ENCODE measurements at regions not wholly inside any gene's neighbourhood (a gene's known extent, or its start where the extent isn't known, plus 50 kb on each side); places are given as distances from the start of the nearest gene placed in this dataset.

GRCh38 chr1:221343136-221343535 lies 398.8 kb downstream of the DUSP10 start:
- Histone ChIP-seq H3K36me3 (no peaks in the 10 kb centered on the region), H3K9ac (no peak overlapping the region), H4K20me1 (no peaks in the 10 kb centered on the region), H3K4me3 (no peak overlapping the region), H3K4me1 (no peaks in the 10 kb centered on the region), H3K27me3 (no peaks in the 10 kb centered on the region), H3K27ac (no peak overlapping the region), H3K9me3 (no peaks in the 10 kb centered on the region), H3K4me2 (no peak overlapping the region)
- no peak for TF ChIP-seq Cebpa-rat (IDR thresholded peaks at IDR 0.05)

GRCh38 chr1:221343607-221344006 lies 398.3 kb downstream of the DUSP10 start:
- TF ChIP-seq Cebpa-rat (IDR thresholded peaks at IDR 0.05): no peak

GRCh38 chr1:221344693-221345092 lies 397.2 kb downstream of the DUSP10 start:
- Histone ChIP-seq H3K4me1 (no peaks in the 10 kb centered on the region), H3K27ac (no peak overlapping the region), H3K4me2 (no peak overlapping the region), H3K36me3 (no peaks in the 10 kb centered on the region), H3K27me3 (no peaks in the 10 kb centered on the region), H3K9me3 (no peaks in the 10 kb centered on the region), H3K9ac (no peak overlapping the region), H4K20me1 (no peaks in the 10 kb centered on the region), H3K4me3 (no peak overlapping the region)
- TF ChIP-seq Cebpa-rat (IDR thresholded peaks at IDR 0.05): no peak

More at GRCh38 chr1:221343607-221344006, 398.3 kb downstream of the DUSP10 start:
- no peaks in the 10 kb centered on the region for H4K20me1 ChIP-seq
- no peaks in the 10 kb centered on the region for H3K9me3 ChIP-seq
- no peak overlapping the region for H3K9ac ChIP-seq
- no peak overlapping the region for H3K4me3 ChIP-seq
- H3K36me3 ChIP-seq: no peaks in the 10 kb centered on the region
- no peak overlapping the region for H3K27ac ChIP-seq
- H3K4me2 ChIP-seq: no peak overlapping the region
- no peaks in the 10 kb centered on the region for H3K27me3 ChIP-seq
- H3K4me1 ChIP-seq: no peaks in the 10 kb centered on the region

GRCh38 chr1:221347706-221348105 lies 394.2 kb downstream of the DUSP10 start:
- no peak overlapping the region for H3K4me3 ChIP-seq
- H3K27ac ChIP-seq: no peak overlapping the region
- no peak for TF ChIP-seq Cebpa-rat (IDR thresholded peaks at IDR 0.05)
- no peaks in the 10 kb centered on the region for H3K9me3 ChIP-seq
- no peaks in the 10 kb centered on the region for H4K20me1 ChIP-seq
- H3K4me1 ChIP-seq: no peaks in the 10 kb centered on the region
- no peaks in the 10 kb centered on the region for H3K27me3 ChIP-seq
- no peak overlapping the region for H3K4me2 ChIP-seq
- no peaks in the 10 kb centered on the region for H3K36me3 ChIP-seq
- H3K9ac ChIP-seq: no peak overlapping the region

GRCh38 chr1:221350091-221350490 lies 391.8 kb downstream of the DUSP10 start:
- H3K36me3 ChIP-seq: no peaks in the 10 kb centered on the region
- no peaks in the 10 kb centered on the region for H3K9me3 ChIP-seq
- no peaks in the 10 kb centered on the region for H3K4me1 ChIP-seq
- H4K20me1 ChIP-seq: no peaks in the 10 kb centered on the region
- no peak overlapping the region for H3K4me2 ChIP-seq
- H3K27ac ChIP-seq: no peak overlapping the region
- no peak for TF ChIP-seq Cebpa-rat (IDR thresholded peaks at IDR 0.05)
- H3K9ac ChIP-seq: no peak overlapping the region
- H3K4me3 ChIP-seq: no peak overlapping the region
- H3K27me3 ChIP-seq: no peaks in the 10 kb centered on the region

- no peak overlapping the region for H3K4me2 ChIP-seq
- no peak overlapping the region for H3K9ac ChIP-seq
- H4K20me1 ChIP-seq: no peaks in the 10 kb centered on the region
- H3K4me3 ChIP-seq: no peak overlapping the region
- no peaks in the 10 kb centered on the region for H3K9me3 ChIP-seq
- no peak for TF ChIP-seq Cebpa-rat (IDR thresholded peaks at IDR 0.05)
- H3K4me1 ChIP-seq: no peaks in the 10 kb centered on the region
- H3K27ac ChIP-seq: no peak overlapping the region
- no peaks in the 10 kb centered on the region for H3K36me3 ChIP-seq
- H3K27me3 ChIP-seq: no peaks in the 10 kb centered on the region
Observed at GRCh38 chr1:221356693-221357092, 385.2 kb downstream of the DUSP10 start.

GRCh38 chr1:221363039-221363438 lies 378.9 kb downstream of the DUSP10 start:
- Histone ChIP-seq H3K4me3 (no peak overlapping the region), H3K4me1 (no peaks in the 10 kb centered on the region), H3K36me3 (no peaks in the 10 kb centered on the region), H3K9me3 (no peaks in the 10 kb centered on the region), H3K4me2 (no peak overlapping the region), H4K20me1 (no peaks in the 10 kb centered on the region), H3K27me3 (no peaks in the 10 kb centered on the region), H3K27ac (no peak overlapping the region), H3K9ac (no peak overlapping the region)
- no peak for TF ChIP-seq Cebpa-rat (IDR thresholded peaks at IDR 0.05)

GRCh38 chr1:221366495-221367110 lies 375.3 kb downstream of the DUSP10 start:
- H4K20me1 ChIP-seq: no peaks in the 10 kb centered on the region
- H3K4me3 ChIP-seq: no peak overlapping the region
- no peak for TF ChIP-seq Cebpa-rat (IDR thresholded peaks at IDR 0.05)
- no peaks in the 10 kb centered on the region for H3K4me1 ChIP-seq
- H3K9ac ChIP-seq: no peak overlapping the region
- H3K4me2 ChIP-seq: no peak overlapping the region
- H3K36me3 ChIP-seq: no peaks in the 10 kb centered on the region
- H3K9me3 ChIP-seq: no peaks in the 10 kb centered on the region
- no peak overlapping the region for H3K27ac ChIP-seq
- H3K27me3 ChIP-seq: no peaks in the 10 kb centered on the region

- Histone ChIP-seq H3K27me3 (no peaks in the 10 kb centered on the region), H3K4me1 (no peaks in the 10 kb centered on the region), H4K20me1 (no peaks in the 10 kb centered on the region), H3K36me3 (no peaks in the 10 kb centered on the region), H3K9ac (no peak overlapping the region), H3K4me3 (no peak overlapping the region), H3K27ac (no peak overlapping the region), H3K4me2 (no peak overlapping the region), H3K9me3 (no peaks in the 10 kb centered on the region)
- no peak for TF ChIP-seq Cebpa-rat (IDR thresholded peaks at IDR 0.05)
Observed at GRCh38 chr1:221371705-221372104, 370.2 kb downstream of the DUSP10 start.

GRCh38 chr1:221373795-221374194 lies 368.1 kb downstream of the DUSP10 start:
- Histone ChIP-seq H3K4me2 (no peak overlapping the region), H3K9me3 (no peaks in the 10 kb centered on the region), H3K36me3 (no peaks in the 10 kb centered on the region), H3K27me3 (no peaks in the 10 kb centered on the region), H3K9ac (no peak overlapping the region), H3K27ac (no peak overlapping the region), H4K20me1 (no peaks in the 10 kb centered on the region), H3K4me1 (no peaks in the 10 kb centered on the region), H3K4me3 (no peak overlapping the region)
- TF ChIP-seq Cebpa-rat (IDR thresholded peaks at IDR 0.05): no peak

GRCh38 chr1:221376286-221376685 lies 365.6 kb downstream of the DUSP10 start:
- Histone ChIP-seq H3K4me3 (no peak overlapping the region), H4K20me1 (no peaks in the 10 kb centered on the region), H3K9ac (no peak overlapping the region), H3K4me1 (no peaks in the 10 kb centered on the region), H3K27me3 (no peaks in the 10 kb centered on the region), H3K4me2 (no peak overlapping the region), H3K9me3 (no peaks in the 10 kb centered on the region), H3K36me3 (no peaks in the 10 kb centered on the region), H3K27ac (no peak overlapping the region)
- TF ChIP-seq Cebpa-rat (IDR thresholded peaks at IDR 0.05): no peak

All from BLaER1 (cell line).